GM23248 (cell line): ENCODE measurements at regions not wholly inside any gene's neighbourhood (a gene's known extent, or its start where the extent isn't known, plus 50 kb on each side); places are given as distances from the start of the nearest gene placed in this dataset.

Experiments
- EZH2 ChIP-seq: fragments of 200-600 bp; sonication (generic); IDR thresholded peaks from 2 replicates; pipeline ENCODE4 v1.6.1; 2018; ENCODE audit warnings: antibody characterized with exemption, mild to moderate bottlenecking; ENCODE audit not compliant: insufficient read depth, poor library complexity, severe bottlenecking
- EZH2phosphoT487 ChIP-seq: fragments of 200-600 bp; sonication (generic); IDR thresholded peaks from 2 replicates; pipeline ENCODE4 v1.6.1; 2018; ENCODE audit warnings: antibody characterized with exemption, moderate library complexity, mild to moderate bottlenecking, low read depth; ENCODE audit not compliant: insufficient read depth

GRCh38 chr7:131117439-131117838 is 210.2 kb upstream of the MKLN1 start:
- no peak for TF ChIP-seq EZH2
- TF ChIP-seq EZH2phosphoT487, result no peak
